ENCODE measurements at regions not wholly inside any gene's neighbourhood (a gene's known extent, or its start where the extent isn't known, plus 50 kb on each side); places are given as distances from the start of the nearest gene placed in this dataset.
A peak's percentile ranks its signal among the peaks of the same experiment; 100 is the strongest.
"Not testable (repeated sequence)": the region's sequence is repeated elsewhere in the genome, so short reads cannot be mapped to it uniquely, and the experiment has no call there.

DNA sequence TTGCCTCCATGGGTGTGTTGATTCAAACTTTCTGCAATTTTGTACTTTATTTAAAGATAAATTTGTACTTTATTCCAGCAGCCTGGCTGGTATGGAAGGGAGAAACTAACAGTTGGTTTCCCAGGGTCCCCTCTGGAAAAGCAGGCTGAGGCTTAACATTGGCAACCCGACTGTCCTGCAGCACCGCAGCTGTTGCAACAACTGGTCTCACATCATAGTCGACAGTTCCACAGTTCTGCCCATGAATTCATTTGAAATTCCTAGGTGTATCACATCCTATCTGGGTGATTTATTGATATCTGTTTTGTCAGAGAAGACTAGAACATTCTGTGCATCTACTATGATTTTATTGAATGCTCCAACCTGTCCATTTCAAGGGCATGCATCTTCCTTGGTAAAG lies 98.8 kb upstream of the GATB start:
- H3K27me3 Mint-ChIP-seq, result peaks cover 7% of the 10 kb centered on the region
- peaks cover 1% of the 10 kb centered on the region for H3K36me3 Mint-ChIP-seq
- H3K9me3 Mint-ChIP-seq, result peaks cover 0 to 4% (median 3%) of the 10 kb centered on the region in 3 donors
- H3K4me1 Mint-ChIP-seq, result peaks cover 0 to 4% (median 0%) of the 10 kb centered on the region in 3 donors
- no peak overlapping the region for H3K4me3 Mint-ChIP-seq
- no peak overlapping the region for H3K27ac Mint-ChIP-seq

DNA sequence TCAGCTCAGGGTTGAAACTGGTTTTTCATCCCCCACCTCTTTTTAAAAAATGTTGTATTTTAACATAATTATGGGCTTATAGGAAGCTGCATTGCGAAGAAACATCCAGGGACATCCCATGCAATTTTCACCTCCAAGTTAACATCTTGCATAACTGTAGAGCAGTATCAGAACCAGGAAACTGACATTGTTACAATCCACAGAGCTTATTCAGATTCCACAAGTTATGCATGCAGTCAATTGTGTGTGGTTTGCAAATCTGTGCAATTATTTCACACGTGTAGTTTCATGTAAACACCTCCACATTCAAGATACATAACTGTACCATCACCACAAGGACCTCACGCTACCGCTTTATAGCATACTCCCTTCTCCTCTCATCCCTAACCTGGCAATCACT lies 97.5 kb upstream of the GATB start:
- peaks cover 1% of the 10 kb centered on the region for H3K36me3 Mint-ChIP-seq
- H3K27me3 Mint-ChIP-seq, result peaks cover 10% of the 10 kb centered on the region
- H3K4me3 Mint-ChIP-seq, result no peak overlapping the region
- H3K4me1 Mint-ChIP-seq, result peaks cover 0 to 4% (median 0%) of the 10 kb centered on the region in 3 donors
- peaks cover 0 to 4% (median 3%) of the 10 kb centered on the region in 3 donors for H3K9me3 Mint-ChIP-seq
- H3K27ac Mint-ChIP-seq, result no peak overlapping the region

GRCh38 chr4:151857368-151857767 lies 96.6 kb upstream of the GATB start:
- Mint-ChIP-seq H3K4me3 (no peak overlapping the region), H3K27me3 (peaks cover 18% of the 10 kb centered on the region), H3K27ac (no peak overlapping the region), H3K4me1 (peaks cover 0 to 4% (median 0%) of the 10 kb centered on the region in 3 donors), H3K36me3 (peaks cover 1% of the 10 kb centered on the region), H3K9me3 (peaks cover 0 to 4% (median 3%) of the 10 kb centered on the region in 3 donors)

- no peak overlapping the region for H3K4me3 Mint-ChIP-seq
- peaks cover 0 to 4% (median 3%) of the 10 kb centered on the region in 3 donors for H3K9me3 Mint-ChIP-seq
These were observed 94.9 kb upstream of the GATB start for GRCh38 chr4:151855747-151856146.

GRCh38 chr4:151854731-151855130 lies 93.9 kb upstream of the GATB start:
- H3K4me1 Mint-ChIP-seq, result peaks cover 0 to 4% (median 0%) of the 10 kb centered on the region in 3 donors
- H3K36me3 Mint-ChIP-seq, result peaks cover 1% of the 10 kb centered on the region
- H3K9me3 Mint-ChIP-seq, result peaks cover 0 to 4% (median 3%) of the 10 kb centered on the region in 3 donors
- H3K27ac Mint-ChIP-seq, result no peak overlapping the region
- no peak overlapping the region for H3K4me3 Mint-ChIP-seq
- peaks cover 18% of the 10 kb centered on the region for H3K27me3 Mint-ChIP-seq

More at GRCh38 chr4:151855747-151856146, 94.9 kb upstream of the GATB start:
- H3K36me3 Mint-ChIP-seq, result peaks cover 1% of the 10 kb centered on the region
- peak overlapping the region in 1 of 3 donors; percentile 57 for H3K27ac Mint-ChIP-seq
- H3K4me1 Mint-ChIP-seq, result peaks cover 0 to 4% (median 0%) of the 10 kb centered on the region in 3 donors
- peaks cover 20% of the 10 kb centered on the region for H3K27me3 Mint-ChIP-seq

- H3K9me3 Mint-ChIP-seq, result peaks cover 0 to 4% (median 3%) of the 10 kb centered on the region in 3 donors
- no peaks in the 10 kb centered on the region for H3K36me3 Mint-ChIP-seq
- H3K4me1 Mint-ChIP-seq, result peaks cover 0 to 4% (median 0%) of the 10 kb centered on the region in 3 donors
- H3K27ac Mint-ChIP-seq, result no peak overlapping the region
- H3K4me3 Mint-ChIP-seq, result no peak overlapping the region
- peaks cover 14% of the 10 kb centered on the region for H3K27me3 Mint-ChIP-seq
These were observed 92.2 kb upstream of the GATB start for GRCh38 chr4:151853034-151853433.

GRCh38 chr4:151852202-151852601 lies 91.4 kb upstream of the GATB start:
- no peaks in the 10 kb centered on the region for H3K4me1 Mint-ChIP-seq
- H3K4me3 Mint-ChIP-seq, result no peak overlapping the region
- no peaks in the 10 kb centered on the region for H3K36me3 Mint-ChIP-seq
- H3K9me3 Mint-ChIP-seq, result peaks cover 0 to 6% (median 3%) of the 10 kb centered on the region in 3 donors
- H3K27me3 Mint-ChIP-seq, result peaks cover 14% of the 10 kb centered on the region
- no peak overlapping the region for H3K27ac Mint-ChIP-seq

- Mint-ChIP-seq H3K27me3 (peaks cover 13% of the 10 kb centered on the region), H3K9me3 (peaks cover 0 to 6% (median 3%) of the 10 kb centered on the region in 3 donors), H3K4me3 (no peak overlapping the region), H3K4me1 (no peaks in the 10 kb centered on the region), H3K27ac (no peak overlapping the region), H3K36me3 (no peaks in the 10 kb centered on the region)
These were observed 90.5 kb upstream of the GATB start for GRCh38 chr4:151851354-151851753.

DNA sequence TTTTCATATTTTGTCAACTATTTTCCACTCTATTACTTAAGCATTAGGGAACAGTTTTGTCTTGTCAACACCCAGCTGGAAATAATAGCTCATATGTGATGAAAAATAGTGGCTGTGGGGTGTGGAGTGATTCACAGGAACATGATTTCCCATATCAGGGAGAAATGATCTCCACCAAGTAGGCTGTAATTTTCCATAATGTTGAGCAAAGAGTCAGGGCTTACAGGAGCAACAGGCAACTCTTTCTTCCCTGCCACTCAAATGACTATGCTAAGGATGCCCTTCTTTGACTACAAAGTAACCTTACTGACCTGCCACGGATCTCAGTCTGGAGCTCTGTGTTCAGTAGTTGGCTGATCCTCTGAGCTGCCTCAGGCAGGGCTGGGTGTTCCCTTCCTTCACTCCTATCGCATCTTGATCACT lies 90.0 kb upstream of the GATB start:
- Mint-ChIP-seq H3K36me3 (no peaks in the 10 kb centered on the region), H3K4me3 (no peak overlapping the region), H3K27ac (no peak overlapping the region), H3K4me1 (no peaks in the 10 kb centered on the region), H3K27me3 (peaks cover 13% of the 10 kb centered on the region), H3K9me3 (peaks cover 0 to 4% (median 0%) of the 10 kb centered on the region in 3 donors)

DNA sequence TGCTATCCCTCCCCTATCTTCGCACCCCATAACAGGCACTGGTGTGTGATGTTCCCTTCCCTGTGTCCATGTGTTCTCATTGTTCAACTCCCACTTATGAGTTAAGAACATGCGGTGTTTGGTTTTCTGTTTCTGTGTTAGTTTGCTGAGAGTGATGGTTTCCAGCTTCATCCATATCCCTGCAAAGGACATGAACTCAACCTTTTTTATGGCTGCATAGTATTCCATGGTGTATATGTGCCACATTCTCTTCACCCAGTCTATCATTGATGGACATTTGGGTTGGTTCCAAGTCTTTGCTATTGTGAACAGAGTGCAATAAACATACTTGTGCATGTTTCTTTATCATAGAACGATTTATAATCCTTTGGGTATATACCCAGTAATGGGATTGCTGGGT lies 84.7 kb upstream of the GATB start:
- H3K36me3 Mint-ChIP-seq, H3K9me3 Mint-ChIP-seq, H3K4me3 Mint-ChIP-seq, H3K27ac Mint-ChIP-seq, H3K4me1 Mint-ChIP-seq, H3K27me3 Mint-ChIP-seq: not testable (repeated sequence)

DNA sequence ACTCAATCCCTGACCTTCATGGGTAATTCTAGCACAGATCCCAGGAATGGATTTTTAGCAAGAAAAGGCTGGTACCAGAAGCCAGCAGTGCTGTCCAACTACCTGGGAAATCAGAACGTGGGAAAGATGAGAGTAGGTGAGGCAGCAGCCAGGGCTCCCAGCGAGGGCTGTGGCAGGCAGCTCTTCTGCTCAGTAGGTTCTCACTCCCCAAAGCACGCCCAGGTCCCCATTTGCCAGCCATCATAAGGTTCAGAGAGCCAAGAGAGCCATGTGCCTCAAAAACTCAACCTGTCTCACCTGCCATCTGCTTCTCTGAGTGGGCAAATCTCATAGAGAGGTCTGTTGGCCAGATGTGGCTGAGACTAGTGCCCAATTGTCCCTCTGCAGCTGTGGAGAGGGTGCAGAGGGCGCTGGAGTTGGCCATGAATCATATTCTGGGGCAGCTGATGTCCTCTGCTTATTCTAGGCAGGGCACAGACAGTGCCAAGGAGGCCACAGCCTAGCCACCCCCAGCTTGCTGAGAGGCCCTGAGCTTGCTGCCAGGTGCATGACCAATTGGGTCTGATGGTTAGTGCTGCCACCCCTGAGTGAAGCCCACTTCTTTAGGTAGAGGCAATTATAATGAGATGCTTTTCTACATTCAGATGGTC lies 81.7 kb upstream of the GATB start:
- no peak overlapping the region for H3K27ac Mint-ChIP-seq
- H3K36me3 Mint-ChIP-seq, result no peaks in the 10 kb centered on the region
- no peak overlapping the region for H3K4me3 Mint-ChIP-seq
- peaks cover 0 to 4% (median 1%) of the 10 kb centered on the region in 3 donors for H3K9me3 Mint-ChIP-seq
- no peaks in the 10 kb centered on the region for H3K4me1 Mint-ChIP-seq
- H3K27me3 Mint-ChIP-seq, result peaks cover 7% of the 10 kb centered on the region

DNA sequence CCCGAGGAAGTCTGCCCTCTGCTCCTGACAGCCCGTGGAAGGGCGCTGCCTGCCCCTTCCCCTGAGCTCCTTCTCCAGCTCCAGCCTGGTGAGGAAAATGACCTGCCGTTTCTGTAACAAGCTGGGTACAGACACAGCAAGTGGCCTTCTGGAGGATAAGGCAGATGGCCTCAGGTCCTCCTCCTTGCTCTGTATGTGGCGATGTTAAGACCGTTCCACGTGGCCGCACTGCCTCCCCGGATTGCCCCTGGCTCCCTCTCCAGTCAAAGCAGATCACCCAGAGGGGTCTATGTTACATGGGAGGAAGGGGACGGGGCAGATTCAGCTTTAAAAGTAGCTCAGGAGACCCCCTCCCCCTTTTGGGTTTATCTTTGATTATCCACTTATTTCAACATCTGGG lies 80.3 kb upstream of the GATB start:
- Mint-ChIP-seq H3K4me1 (no peaks in the 10 kb centered on the region), H3K27ac (no peak overlapping the region), H3K36me3 (no peaks in the 10 kb centered on the region), H3K27me3 (peaks cover 9% of the 10 kb centered on the region), H3K4me3 (no peak overlapping the region), H3K9me3 (peaks cover 0 to 3% (median 1%) of the 10 kb centered on the region in 3 donors)

- Mint-ChIP-seq H3K9me3 (peaks cover 0 to 3% (median 1%) of the 10 kb centered on the region in 3 donors), H3K4me1 (no peaks in the 10 kb centered on the region), H3K27me3 (peaks cover 5% of the 10 kb centered on the region), H3K36me3 (peaks cover 2% of the 10 kb centered on the region), H3K27ac (no peak overlapping the region), H3K4me3 (no peak overlapping the region)
These were observed 74.7 kb upstream of the GATB start for GRCh38 chr4:151835467-151835866.

GRCh38 chr4:151833174-151833573 lies 72.4 kb upstream of the GATB start:
- Mint-ChIP-seq H3K27ac (no peak overlapping the region), H3K27me3 (peaks cover 7% of the 10 kb centered on the region), H3K36me3 (peaks cover 2% of the 10 kb centered on the region), H3K4me1 (no peaks in the 10 kb centered on the region), H3K9me3 (peaks cover 0 to 3% (median 1%) of the 10 kb centered on the region in 3 donors), H3K4me3 (no peak overlapping the region)

DNA sequence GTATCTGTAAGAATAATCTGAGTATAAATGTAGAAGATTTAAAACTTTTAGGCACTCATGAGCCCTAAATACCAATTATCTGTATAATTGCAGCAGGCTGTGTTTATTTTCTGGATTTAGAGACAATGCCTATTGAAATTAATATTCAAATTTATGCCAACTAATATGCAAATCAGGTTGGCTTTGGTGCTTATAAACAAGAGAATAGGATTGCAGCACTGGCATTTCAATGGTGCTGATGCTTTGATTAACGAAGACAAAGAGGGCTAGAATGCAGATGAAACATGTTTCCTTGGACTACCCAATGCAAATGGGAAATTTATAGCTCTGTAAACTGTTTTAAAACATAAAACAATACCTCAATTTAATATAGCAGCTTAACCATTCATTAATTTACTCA lies 70.7 kb upstream of the GATB start:
- no peaks in the 10 kb centered on the region for H3K9me3 Mint-ChIP-seq
- H3K4me3 Mint-ChIP-seq, result no peak overlapping the region
- peaks cover 5% of the 10 kb centered on the region for H3K27me3 Mint-ChIP-seq
- no peak overlapping the region for H3K27ac Mint-ChIP-seq
- H3K36me3 Mint-ChIP-seq, result peaks cover 2% of the 10 kb centered on the region
- no peaks in the 10 kb centered on the region for H3K4me1 Mint-ChIP-seq

DNA sequence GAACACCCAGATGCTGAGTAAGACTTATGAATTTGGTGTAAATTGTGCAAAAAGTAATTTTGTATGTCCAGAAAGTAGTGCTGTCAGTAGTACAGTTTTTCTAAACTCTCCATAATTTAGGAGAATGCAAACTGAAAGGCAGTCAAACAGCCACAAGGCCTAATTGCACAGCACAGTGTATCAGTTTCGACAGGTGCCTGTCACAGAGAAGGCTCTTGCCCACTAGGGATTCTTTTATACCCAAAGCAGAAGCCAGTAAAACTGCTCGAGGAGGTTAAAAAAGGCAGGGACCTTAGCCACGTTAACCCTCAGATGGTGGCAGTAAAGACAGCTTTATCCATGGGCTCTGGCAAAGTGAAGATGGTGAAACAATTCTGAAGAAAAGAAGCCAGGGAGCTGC lies 69.4 kb upstream of the GATB start:
- no peak overlapping the region for H3K4me3 Mint-ChIP-seq
- no peaks in the 10 kb centered on the region for H3K4me1 Mint-ChIP-seq
- no peaks in the 10 kb centered on the region for H3K9me3 Mint-ChIP-seq
- H3K27ac Mint-ChIP-seq, result no peak overlapping the region
- H3K27me3 Mint-ChIP-seq, result peaks cover 5% of the 10 kb centered on the region
- H3K36me3 Mint-ChIP-seq, result no peaks in the 10 kb centered on the region
